OCI-LY1 (cell line): ENCODE measurements at regions not wholly inside any gene's neighbourhood (a gene's known extent, or its start where the extent isn't known, plus 50 kb on each side); places are given as distances from the start of the nearest gene placed in this dataset.

Source experiments
- H2AFZ ChIP-seq: fragments of 200-600 bp; sonication (generic), shearing (Covaris generic); 2 replicates; pipeline ENCODE4 v1.6.0; 2014; ENCODE audit warnings: antibody characterized with exemption, mild to moderate bottlenecking, low read length
- H3F3A ChIP-seq: fragments of 200-600 bp; sonication (generic), shearing (Covaris generic); 2 replicates; pipeline ENCODE4 v1.6.0; 2014; ENCODE audit warnings: mild to moderate bottlenecking, antibody characterized with exemption, low read length, moderate library complexity; ENCODE audit not compliant: insufficient read depth
- H3K27ac ChIP-seq: fragments of 200-600 bp; sonication (generic); 2 replicates; pipeline ENCODE4 v1.5.1; 2014; ENCODE audit warnings: low read length, mixed run types, mild to moderate bottlenecking, low read depth; ENCODE audit not compliant: poor library complexity, severe bottlenecking
- H3K27me3 ChIP-seq: fragments of 200-600 bp; sonication (generic); 2 replicates; pipeline ENCODE4 v1.6.0; 2014; ENCODE audit warnings: antibody characterized with exemption, mild to moderate bottlenecking, low read length, moderate library complexity; ENCODE audit not compliant: insufficient read depth
- H3K36me3 ChIP-seq: fragments of 200-600 bp; sonication (generic); 2 replicates; pipeline ENCODE4 v1.6.1; 2014; ENCODE audit warnings: mild to moderate bottlenecking, antibody characterized with exemption, low read length, moderate library complexity, mixed read lengths; ENCODE audit not compliant: insufficient read depth
- H3K4me1 ChIP-seq: fragments of 200-600 bp; sonication (generic); 2 replicates; pipeline ENCODE4 v1.5.1; 2014; ENCODE audit warnings: mild to moderate bottlenecking, low read length, moderate library complexity; ENCODE audit not compliant: insufficient read depth, severe bottlenecking
- H3K4me2 ChIP-seq: fragments of 200-600 bp; sonication (generic), shearing (Covaris generic); 2 replicates; pipeline ENCODE4 v1.6.1; 2014; ENCODE audit warnings: low read length
- H3K4me3 ChIP-seq: fragments of 200-600 bp; sonication (generic); 2 replicates; pipeline ENCODE4 v1.5.1; 2014; ENCODE audit warnings: low read length, low read depth, mild to moderate bottlenecking, mixed read lengths; ENCODE audit not compliant: poor library complexity, severe bottlenecking
- H3K79me2 ChIP-seq: fragments of 200-600 bp; shearing (Covaris generic); 2 replicates; pipeline ENCODE4 v1.6.1; 2016; ENCODE audit warnings: mixed run types, low read length, mixed read lengths; ENCODE audit not compliant: insufficient read depth
- H3K9ac ChIP-seq: fragments of 200-600 bp; sonication (generic), shearing (Covaris generic); 2 replicates; pipeline ENCODE4 v1.6.1; 2014; ENCODE audit warnings: mild to moderate bottlenecking, low read length, mixed read lengths
- H3K9me2 ChIP-seq: fragments of 200-600 bp; sonication (generic), shearing (Covaris generic); 2 replicates; pipeline ENCODE4 v1.6.1; 2014; ENCODE audit warnings: low read depth, mild to moderate bottlenecking, low read length, mixed read lengths
- H3K9me3 ChIP-seq: fragments of 200-600 bp; shearing (Covaris generic); 2 replicates; pipeline ENCODE4 v1.6.1; 2014; ENCODE audit warnings: low read length, mixed read lengths
- H4K20me1 ChIP-seq: fragments of 200-600 bp; sonication (generic), shearing (Covaris generic); 2 replicates; pipeline ENCODE4 v1.6.0; 2016; ENCODE audit warnings: mild to moderate bottlenecking, low read length; ENCODE audit not compliant: insufficient read depth
- EZH2 ChIP-seq: fragments of 200-600 bp; sonication (generic), shearing (Covaris generic); IDR thresholded peaks from 2 replicates; pipeline ENCODE4 v1.8.0; 2017; ENCODE audit warnings: borderline replicate concordance, mixed run types, mild to moderate bottlenecking, antibody characterized with exemption, low read length, moderate library complexity, mixed read lengths
- TF ChIP-seq, protein P1 (sequence below): fragments of 200-600 bp; sonication (generic), shearing (Covaris generic); IDR thresholded peaks from 2 replicates; pipeline ENCODE4 v1.5.1; 2017; ENCODE audit warnings: mild to moderate bottlenecking, antibody characterized with exemption, low read length, moderate library complexity, mixed read lengths

DNA sequence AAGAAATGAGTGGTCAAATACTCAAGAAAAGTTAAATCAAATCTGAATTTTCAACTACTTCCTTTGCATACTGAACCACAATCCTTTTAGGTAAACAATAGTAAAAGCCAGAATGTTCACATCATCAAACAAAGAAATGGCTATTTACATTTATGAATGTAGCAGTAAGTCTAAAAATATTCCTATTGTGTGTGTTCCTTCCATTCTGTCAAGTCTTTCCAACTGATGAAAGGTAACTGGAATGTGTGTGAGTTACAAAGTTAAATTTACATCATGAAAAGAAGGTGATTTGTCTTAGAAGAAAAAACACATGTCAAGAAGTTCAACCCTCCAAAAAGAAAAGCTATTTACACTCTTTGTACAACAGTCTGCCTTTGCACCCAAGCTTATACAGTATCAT lies 203.1 kb downstream of the SIPA1L2 start:
- Histone ChIP-seq H3K27ac (no peak overlapping the region), H3K4me1 (no peaks in the 10 kb centered on the region), H3K9me2 (no peaks in the 10 kb centered on the region), H3K9ac (no peak overlapping the region), H3K27me3 (no peaks in the 10 kb centered on the region), H3K4me2 (no peak overlapping the region), H2AFZ (no peak overlapping the region), H3K4me3 (no peak overlapping the region), H3F3A (no peaks in the 10 kb centered on the region), H3K79me2 (no peaks in the 10 kb centered on the region), H3K9me3 (no peaks in the 10 kb centered on the region), H4K20me1 (no peaks in the 10 kb centered on the region), H3K36me3 (no peaks in the 10 kb centered on the region)
- TF ChIP-seq EZH2, result no peak
- TF ChIP-seq, protein P1, sequence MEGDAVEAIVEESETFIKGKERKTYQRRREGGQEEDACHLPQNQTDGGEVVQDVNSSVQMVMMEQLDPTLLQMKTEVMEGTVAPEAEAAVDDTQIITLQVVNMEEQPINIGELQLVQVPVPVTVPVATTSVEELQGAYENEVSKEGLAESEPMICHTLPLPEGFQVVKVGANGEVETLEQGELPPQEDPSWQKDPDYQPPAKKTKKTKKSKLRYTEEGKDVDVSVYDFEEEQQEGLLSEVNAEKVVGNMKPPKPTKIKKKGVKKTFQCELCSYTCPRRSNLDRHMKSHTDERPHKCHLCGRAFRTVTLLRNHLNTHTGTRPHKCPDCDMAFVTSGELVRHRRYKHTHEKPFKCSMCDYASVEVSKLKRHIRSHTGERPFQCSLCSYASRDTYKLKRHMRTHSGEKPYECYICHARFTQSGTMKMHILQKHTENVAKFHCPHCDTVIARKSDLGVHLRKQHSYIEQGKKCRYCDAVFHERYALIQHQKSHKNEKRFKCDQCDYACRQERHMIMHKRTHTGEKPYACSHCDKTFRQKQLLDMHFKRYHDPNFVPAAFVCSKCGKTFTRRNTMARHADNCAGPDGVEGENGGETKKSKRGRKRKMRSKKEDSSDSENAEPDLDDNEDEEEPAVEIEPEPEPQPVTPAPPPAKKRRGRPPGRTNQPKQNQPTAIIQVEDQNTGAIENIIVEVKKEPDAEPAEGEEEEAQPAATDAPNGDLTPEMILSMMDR, result no peak

DNA sequence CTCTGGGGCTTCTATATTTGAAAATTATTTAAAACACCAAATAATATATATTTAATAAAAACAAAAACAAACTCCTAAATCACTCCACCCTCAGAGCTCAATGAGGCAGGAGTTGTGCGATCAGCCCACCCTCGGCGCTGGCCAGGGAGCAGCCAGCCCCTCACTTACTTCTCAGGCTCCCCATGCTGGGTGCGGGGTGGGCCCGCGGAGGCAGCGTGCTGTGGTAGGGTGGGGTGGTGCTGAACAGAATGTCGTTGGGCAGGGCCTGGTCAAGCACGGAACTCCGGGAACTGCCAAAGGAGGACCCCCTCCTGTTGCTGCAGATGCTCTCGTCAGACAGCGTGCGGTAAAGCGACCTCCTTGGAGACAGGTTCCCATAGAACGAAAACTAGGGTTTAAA lies 204.5 kb downstream of the SIPA1L2 start:
- H4K20me1 ChIP-seq, result no peaks in the 10 kb centered on the region
- H3K4me3 ChIP-seq, result no peak overlapping the region
- TF ChIP-seq EZH2, result no peak
- TF ChIP-seq, protein P1, result no peak
- no peaks in the 10 kb centered on the region for H3K27me3 ChIP-seq
- no peak overlapping the region for H2AFZ ChIP-seq
- no peak overlapping the region for H3K9ac ChIP-seq
- H3K27ac ChIP-seq, result no peak overlapping the region
- no peaks in the 10 kb centered on the region for H3K36me3 ChIP-seq
- H3K4me2 ChIP-seq, result no peak overlapping the region
- H3K9me3 ChIP-seq, result no peaks in the 10 kb centered on the region
- no peaks in the 10 kb centered on the region for H3F3A ChIP-seq
- H3K79me2 ChIP-seq, result no peaks in the 10 kb centered on the region
- H3K4me1 ChIP-seq, result no peaks in the 10 kb centered on the region
- H3K9me2 ChIP-seq, result no peaks in the 10 kb centered on the region

DNA sequence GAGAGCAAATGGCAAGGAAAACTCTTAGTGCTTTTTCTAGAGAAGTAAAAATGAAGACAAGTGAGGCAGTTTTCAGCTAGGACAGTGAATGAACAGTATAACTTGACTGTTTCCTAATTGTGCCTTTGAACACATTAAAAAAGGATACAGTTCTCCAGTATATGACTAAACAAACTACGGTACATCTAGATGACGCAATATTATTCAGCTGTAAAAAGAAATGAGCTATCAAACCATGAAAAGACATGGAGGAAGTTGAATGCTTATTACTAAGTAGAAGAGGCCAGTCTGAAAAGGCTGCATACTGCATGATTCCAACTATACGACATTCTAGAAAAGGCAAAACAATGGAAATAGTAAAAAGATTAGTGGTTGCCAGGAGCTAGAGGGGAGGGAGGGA lies 206.3 kb downstream of the SIPA1L2 start:
- Histone ChIP-seq H4K20me1 (no peaks in the 10 kb centered on the region), H3K27ac (no peak overlapping the region), H3K9me2 (no peaks in the 10 kb centered on the region), H3K79me2 (no peaks in the 10 kb centered on the region), H3K9ac (no peak overlapping the region), H3K27me3 (no peaks in the 10 kb centered on the region), H2AFZ (no peak overlapping the region), H3F3A (no peaks in the 10 kb centered on the region), H3K9me3 (no peaks in the 10 kb centered on the region), H3K4me2 (no peak overlapping the region), H3K36me3 (no peaks in the 10 kb centered on the region), H3K4me1 (no peaks in the 10 kb centered on the region), H3K4me3 (no peak overlapping the region)
- TF ChIP-seq, protein P1, result no peak
- no peak for TF ChIP-seq EZH2
